CD4-positive, CD25-positive, alpha-beta regulatory T cell (primary cell): ENCODE measurements at regions not wholly inside any gene's neighbourhood (a gene's known extent, or its start where the extent isn't known, plus 50 kb on each side); places are given as distances from the start of the nearest gene placed in this dataset.
"Not testable (repeated sequence)": the region's sequence is repeated elsewhere in the genome, so short reads cannot be mapped to it uniquely, and the experiment has no call there.

Source experiments
- ATAC-seq, 2 donors: fragments of 150-1000 bp; cut with Tn5 transposase; one replicate each; pipeline ENCODE4 v1.10.0; 2021; ENCODE audit warnings: low read depth in 2 of 2, moderate number of reproducible peaks in 2 of 2, moderate library complexity in 1 of 2
- DNase-seq, 3 donors: peaks; one replicate each; pipeline versions ENCODE4 v3.0.0 to v3.0.0-alpha.2; 2012 to 2022; ENCODE audit warnings: mixed read lengths in 1 of 3
- H3K27ac ChIP-seq: one replicate; pipeline ENCODE4 v1.7.0; 2013; ENCODE audit warnings: mild to moderate bottlenecking, low read length; ENCODE audit not compliant: insufficient read depth, poor library complexity, severe bottlenecking
- H3K27me3 ChIP-seq: one replicate; pipeline ENCODE4 v1.7.0; 2013; ENCODE audit warnings: low read length; ENCODE audit not compliant: control insufficient read depth, insufficient read depth
- H3K36me3 ChIP-seq: one replicate; pipeline ENCODE4 v1.7.0; 2013; ENCODE audit warnings: mild to moderate bottlenecking, low read length, moderate library complexity; ENCODE audit not compliant: control insufficient read depth, insufficient read depth
- H3K4me1 ChIP-seq: 2 replicates; pipeline ENCODE4 v1.7.0; 2013; ENCODE audit warnings: mild to moderate bottlenecking, low read length; ENCODE audit not compliant: insufficient read depth, control insufficient read depth, poor library complexity, severe bottlenecking
- H3K4me3 ChIP-seq: one replicate; pipeline ENCODE4 v1.7.0; 2013; ENCODE audit warnings: low read depth, mild to moderate bottlenecking, low read length, moderate library complexity
- H3K9me3 ChIP-seq, 2 experiments: 1 replicate in 1 of 2; 2 replicates in 1 of 2; pipeline ENCODE4 v1.7.0; 2013; ENCODE audit warnings: low read length in 2 of 2, mild to moderate bottlenecking in 1 of 2, moderate library complexity in 1 of 2; ENCODE audit not compliant: control insufficient read depth in 2 of 2
- H3K27ac Mint-ChIP-seq, 3 donors: one replicate each; pipeline ENCODE4 v1.8.0; 2020 to 2022; ENCODE audit warnings: mild to moderate bottlenecking in 3 of 3, mixed read lengths in 3 of 3, moderate library complexity in 2 of 3
- H3K27me3 Mint-ChIP-seq: one replicate; pipeline ENCODE4 v1.8.0; 2022; ENCODE audit warnings: mild to moderate bottlenecking, mixed read lengths
- H3K36me3 Mint-ChIP-seq: one replicate; pipeline ENCODE4 v1.8.0; 2020; ENCODE audit warnings: mixed read lengths
- H3K4me1 Mint-ChIP-seq, 4 donors: one replicate each; pipeline ENCODE4 v1.8.0; 2020 to 2022; ENCODE audit warnings: mixed read lengths in 4 of 4, mild to moderate bottlenecking in 1 of 4
- H3K4me3 Mint-ChIP-seq, 4 donors: one replicate each; pipeline ENCODE4 v1.8.0; 2020 to 2022; ENCODE audit warnings: mild to moderate bottlenecking in 4 of 4, mixed read lengths in 4 of 4, moderate library complexity in 3 of 4
- H3K9me3 Mint-ChIP-seq, 7 donors: one replicate each; pipeline ENCODE4 v1.8.0; 2020 to 2022; ENCODE audit warnings: mixed read lengths in 7 of 7, mild to moderate bottlenecking in 3 of 7, moderate library complexity in 2 of 7

- Histone ChIP-seq H3K4me3 (no peak overlapping the region), H3K36me3 (no peaks in the 10 kb centered on the region), H3K27ac (no peak overlapping the region), H3K4me1 (no peaks in the 10 kb centered on the region), H3K27me3 (no peaks in the 10 kb centered on the region), H3K9me3 (no peaks in the 10 kb centered on the region)
- Mint-ChIP-seq H3K4me3 (no peak overlapping the region), H3K9me3 (peaks cover 0 to 9% (median 0%) of the 10 kb centered on the region in 7 donors), H3K27ac (no peak overlapping the region), H3K27me3 (peaks cover 6% of the 10 kb centered on the region), H3K36me3 (no peaks in the 10 kb centered on the region), H3K4me1 (no peaks in the 10 kb centered on the region)
- DNase-seq (no peak), ATAC-seq (no peak)
These were observed 208.8 kb downstream of the GIPC2 start for GRCh38 chr1:78254517-78254916.

DNA sequence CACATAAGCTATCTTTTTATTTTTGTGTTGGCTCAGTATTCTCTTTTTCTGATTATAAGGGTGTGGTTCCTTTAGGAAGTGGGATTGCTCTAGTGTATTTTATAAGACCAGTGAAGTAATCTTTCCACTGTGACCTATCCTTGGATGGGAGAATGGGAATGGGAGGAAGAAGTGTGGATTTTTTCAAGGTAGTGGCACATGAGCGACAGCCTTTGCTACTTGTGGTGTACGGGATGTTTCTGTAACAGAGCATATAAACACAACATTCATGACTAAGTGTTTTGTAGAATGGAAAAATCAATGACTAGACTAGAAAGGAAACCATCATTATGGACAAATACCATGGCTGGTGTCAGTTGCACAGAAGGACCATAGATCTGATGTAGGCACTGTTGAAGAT lies 209.6 kb downstream of the GIPC2 start:
- no peaks in the 10 kb centered on the region for H3K36me3 Mint-ChIP-seq
- no peak overlapping the region for H3K27ac Mint-ChIP-seq
- no peaks in the 10 kb centered on the region for H3K4me1 Mint-ChIP-seq
- Histone ChIP-seq H3K27me3 (no peaks in the 10 kb centered on the region), H3K9me3 (no peaks in the 10 kb centered on the region), H3K4me3 (no peak overlapping the region), H3K27ac (no peak overlapping the region), H3K4me1 (no peaks in the 10 kb centered on the region), H3K36me3 (no peaks in the 10 kb centered on the region)
- DNase-seq: no peak
- no peak for ATAC-seq
- peaks cover 0 to 9% (median 2%) of the 10 kb centered on the region in 7 donors for H3K9me3 Mint-ChIP-seq
- H3K27me3 Mint-ChIP-seq: peaks cover 6% of the 10 kb centered on the region
- H3K4me3 Mint-ChIP-seq: no peak overlapping the region

GRCh38 chr1:78255846-78256245 lies 210.1 kb downstream of the GIPC2 start:
- Histone ChIP-seq H3K27ac (no peak overlapping the region), H3K4me3 (no peak overlapping the region), H3K9me3 (no peaks in the 10 kb centered on the region), H3K27me3 (no peaks in the 10 kb centered on the region), H3K4me1 (no peaks in the 10 kb centered on the region), H3K36me3 (no peaks in the 10 kb centered on the region)
- H3K36me3 Mint-ChIP-seq: no peaks in the 10 kb centered on the region
- H3K27me3 Mint-ChIP-seq: peaks cover 6% of the 10 kb centered on the region
- peaks cover 0 to 9% (median 2%) of the 10 kb centered on the region in 7 donors for H3K9me3 Mint-ChIP-seq
- ATAC-seq (no peak), DNase-seq (no peak)
- H3K27ac Mint-ChIP-seq: no peak overlapping the region
- no peaks in the 10 kb centered on the region for H3K4me1 Mint-ChIP-seq
- no peak overlapping the region for H3K4me3 Mint-ChIP-seq

DNA sequence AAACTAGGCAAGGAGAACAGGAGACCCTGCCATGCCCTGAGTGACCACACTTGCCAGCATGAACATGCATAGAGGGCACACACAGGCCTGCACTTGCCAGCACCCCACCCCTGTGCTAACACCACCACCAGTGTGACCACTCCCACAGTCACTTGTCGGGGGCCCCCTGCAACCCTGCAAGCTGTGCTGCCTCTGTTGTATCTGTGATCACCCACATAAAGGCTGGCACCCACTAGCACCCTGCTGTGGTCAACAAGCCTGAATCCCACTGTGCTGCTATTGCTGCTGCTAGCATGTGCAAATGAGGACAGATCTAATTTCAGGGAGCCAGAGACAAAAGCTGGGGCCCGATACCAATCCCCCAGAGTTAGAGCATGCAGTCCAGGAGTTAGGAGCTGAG lies 217.7 kb downstream of the GIPC2 start:
- Histone ChIP-seq H3K27me3 (no peaks in the 10 kb centered on the region), H3K36me3 (no peaks in the 10 kb centered on the region), H3K27ac (no peak overlapping the region), H3K4me3 (no peak overlapping the region), H3K4me1 (no peaks in the 10 kb centered on the region), H3K9me3 (no peaks in the 10 kb centered on the region)
- Mint-ChIP-seq H3K9me3 (peaks cover 0 to 11% (median 2%) of the 10 kb centered on the region in 7 donors), H3K36me3 (no peaks in the 10 kb centered on the region), H3K4me1 (no peaks in the 10 kb centered on the region), H3K4me3 (no peak overlapping the region), H3K27ac (no peak overlapping the region), H3K27me3 (no peaks in the 10 kb centered on the region)
- no peak for DNase-seq
- no peak for ATAC-seq

DNA sequence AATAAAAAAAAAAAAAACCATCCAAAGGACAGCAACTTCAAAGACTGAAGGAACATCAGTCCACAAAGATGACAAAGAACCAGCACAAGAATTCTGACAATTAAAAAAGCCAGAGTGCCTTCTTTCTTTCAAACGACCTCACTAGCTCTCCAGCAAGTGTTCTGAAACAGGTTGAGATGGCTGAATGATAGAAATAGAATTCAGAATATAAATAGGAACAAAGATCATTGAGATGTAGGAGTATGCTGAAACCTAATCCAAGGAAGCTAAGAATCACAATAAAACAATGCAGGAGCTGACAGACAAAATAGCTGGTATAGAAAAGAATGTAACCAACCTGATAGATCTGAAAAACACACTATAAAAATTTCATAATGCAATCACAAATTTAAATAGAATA lies 218.2 kb downstream of the GIPC2 start:
- no peaks in the 10 kb centered on the region for H3K27me3 ChIP-seq
- no peak overlapping the region for H3K4me3 ChIP-seq
- no peaks in the 10 kb centered on the region for H3K4me1 ChIP-seq
- H3K36me3 ChIP-seq: no peaks in the 10 kb centered on the region
- no peak overlapping the region for H3K4me3 Mint-ChIP-seq
- no peaks in the 10 kb centered on the region for H3K9me3 ChIP-seq
- H3K27ac ChIP-seq: no peak overlapping the region
- no peaks in the 10 kb centered on the region for H3K4me1 Mint-ChIP-seq
- DNase-seq (no peak), ATAC-seq (no peak)
- H3K27me3 Mint-ChIP-seq: no peaks in the 10 kb centered on the region
- no peaks in the 10 kb centered on the region for H3K36me3 Mint-ChIP-seq
- peaks cover 0 to 9% (median 2%) of the 10 kb centered on the region in 7 donors for H3K9me3 Mint-ChIP-seq
- no peak overlapping the region for H3K27ac Mint-ChIP-seq

- H3K36me3 Mint-ChIP-seq: no peaks in the 10 kb centered on the region
- no peaks in the 10 kb centered on the region for H3K9me3 ChIP-seq
- H3K27ac Mint-ChIP-seq: no peak overlapping the region
- H3K4me1 Mint-ChIP-seq: no peaks in the 10 kb centered on the region
- H3K36me3 ChIP-seq: no peaks in the 10 kb centered on the region
- no peak for DNase-seq
- no peak overlapping the region for H3K27ac ChIP-seq
- peaks cover 0 to 6% (median 0%) of the 10 kb centered on the region in 7 donors for H3K9me3 Mint-ChIP-seq
- H3K4me3 ChIP-seq: no peak overlapping the region
- no peaks in the 10 kb centered on the region for H3K27me3 Mint-ChIP-seq
- H3K27me3 ChIP-seq: no peaks in the 10 kb centered on the region
- peak overlapping the region in 1 of 4 donors; percentile 39 for H3K4me3 Mint-ChIP-seq
- no peak for ATAC-seq
- no peaks in the 10 kb centered on the region for H3K4me1 ChIP-seq
These were observed 221.9 kb downstream of the GIPC2 start for GRCh38 chr1:78267513-78268218.

GRCh38 chr1:78269591-78269990 lies 221.2 kb upstream of the PTGFR start:
- Mint-ChIP-seq H3K4me1 (no peaks in the 10 kb centered on the region), H3K36me3 (no peaks in the 10 kb centered on the region), H3K9me3 (peaks cover 0 to 5% (median under 1%) of the 10 kb centered on the region in 7 donors), H3K4me3 (no peak overlapping the region), H3K27me3 (no peaks in the 10 kb centered on the region), H3K27ac (no peak overlapping the region)
- H3K4me3 ChIP-seq: no peak overlapping the region
- H3K9me3 ChIP-seq: no peaks in the 10 kb centered on the region
- H3K4me1 ChIP-seq: no peaks in the 10 kb centered on the region
- H3K36me3 ChIP-seq: no peaks in the 10 kb centered on the region
- no peaks in the 10 kb centered on the region for H3K27me3 ChIP-seq
- H3K27ac ChIP-seq: no peak overlapping the region
- ATAC-seq (no peak), DNase-seq (no peak)

DNA sequence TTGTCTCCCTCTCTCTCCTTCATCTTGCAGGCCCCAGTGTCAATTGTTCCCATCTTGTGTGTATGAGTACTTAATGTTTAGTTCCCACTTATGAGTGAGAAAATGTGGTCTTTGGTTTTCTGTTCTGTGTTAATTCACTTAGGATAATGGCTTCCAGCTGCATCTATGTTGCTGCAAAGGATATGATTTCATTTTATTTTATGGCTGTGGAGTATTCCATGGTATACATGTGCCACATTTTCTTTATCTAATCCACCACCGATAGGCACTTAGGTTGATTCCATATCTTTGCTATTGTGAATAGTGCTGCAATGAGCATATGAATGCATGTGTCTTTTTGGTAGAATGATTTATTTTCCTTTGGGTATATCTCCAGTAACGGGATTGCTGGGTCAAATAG lies 219.4 kb upstream of the PTGFR start:
- not testable (repeated sequence) for H3K27me3 Mint-ChIP-seq, H3K27me3 ChIP-seq, H3K36me3 ChIP-seq, H3K9me3 Mint-ChIP-seq, H3K27ac ChIP-seq, DNase-seq, H3K4me3 ChIP-seq, H3K9me3 ChIP-seq, H3K4me1 ChIP-seq, H3K36me3 Mint-ChIP-seq, H3K4me1 Mint-ChIP-seq, ATAC-seq, H3K4me3 Mint-ChIP-seq, H3K27ac Mint-ChIP-seq
